ENCODE measurements at regions not wholly inside any gene's neighbourhood (a gene's known extent, or its start where the extent isn't known, plus 50 kb on each side); places are given as distances from the start of the nearest gene placed in this dataset.

GRCh38 chr2:43126817-43127207 is 99.6 kb downstream of the ZFP36L2 start:
- TF ChIP-seq, protein P1, sequence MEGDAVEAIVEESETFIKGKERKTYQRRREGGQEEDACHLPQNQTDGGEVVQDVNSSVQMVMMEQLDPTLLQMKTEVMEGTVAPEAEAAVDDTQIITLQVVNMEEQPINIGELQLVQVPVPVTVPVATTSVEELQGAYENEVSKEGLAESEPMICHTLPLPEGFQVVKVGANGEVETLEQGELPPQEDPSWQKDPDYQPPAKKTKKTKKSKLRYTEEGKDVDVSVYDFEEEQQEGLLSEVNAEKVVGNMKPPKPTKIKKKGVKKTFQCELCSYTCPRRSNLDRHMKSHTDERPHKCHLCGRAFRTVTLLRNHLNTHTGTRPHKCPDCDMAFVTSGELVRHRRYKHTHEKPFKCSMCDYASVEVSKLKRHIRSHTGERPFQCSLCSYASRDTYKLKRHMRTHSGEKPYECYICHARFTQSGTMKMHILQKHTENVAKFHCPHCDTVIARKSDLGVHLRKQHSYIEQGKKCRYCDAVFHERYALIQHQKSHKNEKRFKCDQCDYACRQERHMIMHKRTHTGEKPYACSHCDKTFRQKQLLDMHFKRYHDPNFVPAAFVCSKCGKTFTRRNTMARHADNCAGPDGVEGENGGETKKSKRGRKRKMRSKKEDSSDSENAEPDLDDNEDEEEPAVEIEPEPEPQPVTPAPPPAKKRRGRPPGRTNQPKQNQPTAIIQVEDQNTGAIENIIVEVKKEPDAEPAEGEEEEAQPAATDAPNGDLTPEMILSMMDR (conservative IDR thresholded peaks at IDR 0.05; ENCODE audit: low read length), result no peak
- no peak for TF ChIP-seq EZH2phosphoT487 (IDR thresholded peaks at IDR 0.05; ENCODE audit: borderline replicate concordance, low read depth, low read length)

All from OCI-LY7 (cell line).